SJSA1 (cell line): ENCODE measurements at regions not wholly inside any gene's neighbourhood (a gene's known extent, or its start where the extent isn't known, plus 50 kb on each side); places are given as distances from the start of the nearest gene placed in this dataset.
A peak's percentile ranks its signal among the peaks of the same experiment; 100 is the strongest.

Source experiments
- DNase-seq, 2 experiments: peaks; one replicate each; pipeline ENCODE4 v3.0.0-alpha.2; 2015 to 2020; ENCODE audit warnings: low spot score in 2 of 2, low read depth in 1 of 2
- H3K27ac ChIP-seq: fragments of 250-450 bp; sonication (Bioruptor Pico); 2 replicates; pipeline ENCODE4 v1.5.1; 2020; ENCODE audit warnings: mild to moderate bottlenecking, moderate library complexity
- H3K27me3 ChIP-seq: fragments of 250-450 bp; sonication (Bioruptor Pico); replicated peaks from 2 replicates; pipeline ENCODE4 v1.5.1; 2020; ENCODE audit warnings: mild to moderate bottlenecking, moderate library complexity
- H3K36me3 ChIP-seq: fragments of 250-450 bp; sonication (Bioruptor Pico); 2 replicates; pipeline ENCODE4 v1.5.1; 2020; ENCODE audit warnings: mild to moderate bottlenecking
- H3K4me1 ChIP-seq: fragments of 250-450 bp; sonication (Bioruptor Pico); replicated peaks from 2 replicates; pipeline ENCODE4 v1.6.1; 2021; ENCODE audit warnings: mild to moderate bottlenecking
- H3K4me3 ChIP-seq: fragments of 250-450 bp; sonication (Bioruptor Pico); 2 replicates; pipeline ENCODE4 v1.5.1; 2020; ENCODE audit warnings: mild to moderate bottlenecking
- H3K9me3 ChIP-seq: fragments of 250-450 bp; sonication (Bioruptor Pico); replicated peaks from 2 replicates; pipeline ENCODE4 v1.5.1; 2020; ENCODE audit warnings: mild to moderate bottlenecking

GRCh38 chr1:29972421-29973053, 736.2 kb downstream of the PTPRU start:
- H3K9me3 ChIP-seq = no peaks in the 10 kb centered on the region
- H3K36me3 ChIP-seq = no peaks in the 10 kb centered on the region
- H3K4me1 ChIP-seq = peaks cover 37% of the 10 kb centered on the region
- peak in 1 of 2 experiments; percentile 36 for DNase-seq
- peak overlapping the region; percentile 97 for H3K27ac ChIP-seq
- no peak overlapping the region for H3K4me3 ChIP-seq
- H3K27me3 ChIP-seq = no peaks in the 10 kb centered on the region

GRCh38 chr1:29971703-29972102, 735.4 kb downstream of the PTPRU start:
- H3K9me3 ChIP-seq = no peaks in the 10 kb centered on the region
- H3K27ac ChIP-seq = no peak overlapping the region
- peaks cover 37% of the 10 kb centered on the region for H3K4me1 ChIP-seq
- H3K4me3 ChIP-seq = no peak overlapping the region
- H3K36me3 ChIP-seq = no peaks in the 10 kb centered on the region
- no peak for DNase-seq
- H3K27me3 ChIP-seq = no peaks in the 10 kb centered on the region

- H3K9me3 ChIP-seq = no peaks in the 10 kb centered on the region
- no peaks in the 10 kb centered on the region for H3K27me3 ChIP-seq
- H3K36me3 ChIP-seq = no peaks in the 10 kb centered on the region
- peaks cover 37% of the 10 kb centered on the region for H3K4me1 ChIP-seq
- H3K27ac ChIP-seq = no peak overlapping the region
- DNase-seq = no peak
- H3K4me3 ChIP-seq = no peak overlapping the region
These were observed 734.5 kb downstream of the PTPRU start for GRCh38 chr1:29970747-29971325.

GRCh38 chr1:29969576-29969975, 733.3 kb downstream of the PTPRU start:
- DNase-seq = no peak
- H3K9me3 ChIP-seq = no peaks in the 10 kb centered on the region
- no peak overlapping the region for H3K4me3 ChIP-seq
- H3K27ac ChIP-seq = no peak overlapping the region
- H3K27me3 ChIP-seq = no peaks in the 10 kb centered on the region
- H3K4me1 ChIP-seq = peaks cover 28% of the 10 kb centered on the region
- no peaks in the 10 kb centered on the region for H3K36me3 ChIP-seq

- peak in 1 of 2 experiments; percentile 1 for DNase-seq
- Histone ChIP-seq H3K36me3 (no peaks in the 10 kb centered on the region), H3K4me3 (no peak overlapping the region), H3K4me1 (peaks cover 6% of the 10 kb centered on the region), H3K27me3 (no peaks in the 10 kb centered on the region), H3K27ac (no peak overlapping the region), H3K9me3 (no peaks in the 10 kb centered on the region)
These were observed 730.9 kb downstream of the PTPRU start for GRCh38 chr1:29967261-29967660.

GRCh38 chr1:29966526-29967045, 730.3 kb downstream of the PTPRU start:
- Histone ChIP-seq H3K36me3 (no peaks in the 10 kb centered on the region), H3K27ac (no peak overlapping the region)
- no peak for DNase-seq

GRCh38 chr1:29964718-29965533, 728.6 kb downstream of the PTPRU start:
- H3K27me3 ChIP-seq = no peaks in the 10 kb centered on the region
- no peaks in the 10 kb centered on the region for H3K4me1 ChIP-seq
- H3K4me3 ChIP-seq = no peak overlapping the region
- no peaks in the 10 kb centered on the region for H3K9me3 ChIP-seq
- peak in 1 of 2 experiments; percentile 12 for DNase-seq
- no peak overlapping the region for H3K27ac ChIP-seq
- H3K36me3 ChIP-seq = no peaks in the 10 kb centered on the region

More at GRCh38 chr1:29966526-29967045, 730.3 kb downstream of the PTPRU start:
- H3K9me3 ChIP-seq = no peaks in the 10 kb centered on the region
- H3K4me3 ChIP-seq = no peak overlapping the region
- no peaks in the 10 kb centered on the region for H3K27me3 ChIP-seq
- H3K4me1 ChIP-seq = no peaks in the 10 kb centered on the region

- no peak overlapping the region for H3K4me3 ChIP-seq
- H3K27me3 ChIP-seq = no peaks in the 10 kb centered on the region
- H3K27ac ChIP-seq = no peak overlapping the region
- H3K9me3 ChIP-seq = no peaks in the 10 kb centered on the region
- DNase-seq = peak in 1 of 2 experiments; percentile 36
- no peaks in the 10 kb centered on the region for H3K36me3 ChIP-seq
- H3K4me1 ChIP-seq = no peaks in the 10 kb centered on the region
These were observed 727.6 kb downstream of the PTPRU start for GRCh38 chr1:29963946-29964345.

- no peaks in the 10 kb centered on the region for H3K4me1 ChIP-seq
- H3K9me3 ChIP-seq = no peaks in the 10 kb centered on the region
- DNase-seq = peak in 1 of 2 experiments; percentile 55
- H3K27me3 ChIP-seq = no peaks in the 10 kb centered on the region
- no peak overlapping the region for H3K4me3 ChIP-seq
- no peaks in the 10 kb centered on the region for H3K36me3 ChIP-seq
- no peak overlapping the region for H3K27ac ChIP-seq
These were observed 726.5 kb downstream of the PTPRU start for GRCh38 chr1:29962831-29963247.

- Histone ChIP-seq H3K4me3 (no peak overlapping the region), H3K9me3 (no peaks in the 10 kb centered on the region), H3K27ac (no peak overlapping the region), H3K27me3 (no peaks in the 10 kb centered on the region), H3K4me1 (no peaks in the 10 kb centered on the region), H3K36me3 (no peaks in the 10 kb centered on the region)
- DNase-seq = peak in 1 of 2 experiments; percentile 22
These were observed 726.0 kb downstream of the PTPRU start for GRCh38 chr1:29962336-29962735.

- Histone ChIP-seq H3K36me3 (no peaks in the 10 kb centered on the region), H3K4me1 (no peaks in the 10 kb centered on the region), H3K4me3 (no peak overlapping the region), H3K9me3 (0 out of 2 replicates have a peak, but pooled peaks cover under 1% of the 10 kb centered on the region), H3K27ac (no peak overlapping the region), H3K27me3 (no peaks in the 10 kb centered on the region)
- peak in 1 of 2 experiments; percentile 29 for DNase-seq
These were observed 725.2 kb downstream of the PTPRU start for GRCh38 chr1:29961293-29962059.

- 0 out of 2 replicates have a peak, but pooled peaks cover 2% of the 10 kb centered on the region for H3K9me3 ChIP-seq
- DNase-seq = no peak
These were observed 724.6 kb downstream of the PTPRU start for GRCh38 chr1:29960876-29961275.

GRCh38 chr1:29960156-29960755, 723.9 kb downstream of the PTPRU start:
- Histone ChIP-seq H3K27me3 (no peaks in the 10 kb centered on the region), H3K4me3 (no peak overlapping the region), H3K9me3 (0 out of 2 replicates have a peak, but pooled peaks cover 2% of the 10 kb centered on the region), H3K27ac (no peak overlapping the region), H3K4me1 (no peaks in the 10 kb centered on the region), H3K36me3 (no peaks in the 10 kb centered on the region)
- DNase-seq = no peak

More at GRCh38 chr1:29960876-29961275, 724.6 kb downstream of the PTPRU start:
- Histone ChIP-seq H3K36me3 (no peaks in the 10 kb centered on the region), H3K4me1 (no peaks in the 10 kb centered on the region), H3K27ac (no peak overlapping the region), H3K4me3 (no peak overlapping the region), H3K27me3 (no peaks in the 10 kb centered on the region)
